Stimulated activated CD4-positive, alpha-beta T cell treated with anti-CD3 and anti-CD28 coated beads, Interleukin-15, amount 100 ng/mL, for 24 hours (primary cell): ENCODE measurements at regions not wholly inside any gene's neighbourhood (a gene's known extent, or its start where the extent isn't known, plus 50 kb on each side); places are given as distances from the start of the nearest gene placed in this dataset.
"Not testable (repeated sequence)": the region's sequence is repeated elsewhere in the genome, so short reads cannot be mapped to it uniquely, and the experiment has no call there.

ENCODE experiments used
- DNase-seq: peaks from one replicate; pipeline ENCODE4 v3.0.0-alpha.2; 2020

DNA sequence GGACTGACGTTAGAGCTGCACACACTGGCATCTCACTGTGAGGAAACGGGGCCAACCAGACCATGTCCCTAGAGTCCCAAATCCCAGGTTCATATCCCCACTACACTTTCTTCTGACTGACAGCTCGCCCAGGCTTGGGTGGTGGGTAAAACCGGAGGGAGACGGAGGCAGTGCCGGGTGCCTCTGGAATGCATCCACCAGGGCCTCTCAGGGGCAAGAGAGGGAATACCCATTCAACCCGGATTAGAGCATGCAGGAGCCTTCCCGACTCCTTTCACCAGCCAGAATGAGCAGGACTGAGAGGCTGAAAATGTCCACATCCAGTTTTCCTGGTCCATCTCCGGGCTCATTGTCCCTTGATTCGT, 297.2 kb downstream of the ADGRD1 start:
- DNase-seq = no peak

- DNase-seq = no peak
These were observed 297.8 kb downstream of the ADGRD1 start for GRCh38 chr12:131251336-131252101.

DNA sequence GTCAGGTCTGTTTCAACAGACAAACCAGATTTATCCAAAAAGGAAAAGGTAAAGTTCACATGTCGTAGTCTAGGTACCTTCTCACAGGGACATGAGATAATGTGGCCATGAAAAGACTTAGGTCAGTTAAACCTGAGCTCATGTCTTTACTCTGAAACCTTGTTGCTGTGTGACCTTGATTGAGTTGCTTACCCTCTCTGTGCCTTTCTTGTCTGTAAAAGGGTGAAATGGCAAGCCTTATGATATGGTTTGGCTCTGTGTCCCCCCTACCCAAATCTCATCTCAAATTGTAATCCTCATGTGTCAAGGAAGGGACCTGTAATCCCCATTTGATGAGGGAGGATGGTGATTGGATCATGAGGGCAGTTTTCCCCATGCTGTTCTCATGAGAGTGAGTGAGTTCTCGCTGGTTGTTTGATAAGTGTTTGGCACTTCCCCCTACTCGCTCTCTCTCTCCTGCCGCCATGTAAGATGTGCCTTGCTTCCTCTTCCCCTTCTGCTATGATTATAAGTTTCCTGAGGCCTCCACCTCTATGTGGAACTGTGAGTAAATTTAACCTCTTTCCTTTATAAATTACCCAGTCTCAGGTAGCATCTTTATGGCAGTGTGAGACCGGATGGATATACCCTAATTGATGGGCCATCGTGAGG, 299.8 kb downstream of the ADGRD1 start:
- no peak for DNase-seq

GRCh38 chr12:131254374-131254773, 300.7 kb downstream of the ADGRD1 start:
- DNase-seq = no peak

DNA sequence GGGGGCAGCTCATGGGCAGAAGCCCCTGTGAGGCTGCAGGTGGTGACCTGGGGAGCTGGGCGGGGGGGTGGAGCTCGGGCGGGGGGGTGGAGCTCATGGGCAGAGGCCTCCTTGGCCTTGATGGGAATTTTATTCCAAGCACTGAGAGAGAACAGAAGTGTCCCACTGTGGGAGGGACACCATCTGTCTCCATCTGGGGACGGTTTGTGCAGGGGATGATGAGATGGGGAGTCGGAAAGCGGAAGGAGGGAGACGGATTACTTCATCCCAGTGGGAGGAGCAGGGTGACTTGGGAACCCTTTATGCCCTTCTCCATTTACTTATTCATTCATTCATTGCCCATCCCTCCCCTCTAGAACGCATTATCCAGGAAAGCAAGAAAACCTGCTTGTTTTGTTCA, 304.7 kb downstream of the ADGRD1 start:
- no peak for DNase-seq

DNA sequence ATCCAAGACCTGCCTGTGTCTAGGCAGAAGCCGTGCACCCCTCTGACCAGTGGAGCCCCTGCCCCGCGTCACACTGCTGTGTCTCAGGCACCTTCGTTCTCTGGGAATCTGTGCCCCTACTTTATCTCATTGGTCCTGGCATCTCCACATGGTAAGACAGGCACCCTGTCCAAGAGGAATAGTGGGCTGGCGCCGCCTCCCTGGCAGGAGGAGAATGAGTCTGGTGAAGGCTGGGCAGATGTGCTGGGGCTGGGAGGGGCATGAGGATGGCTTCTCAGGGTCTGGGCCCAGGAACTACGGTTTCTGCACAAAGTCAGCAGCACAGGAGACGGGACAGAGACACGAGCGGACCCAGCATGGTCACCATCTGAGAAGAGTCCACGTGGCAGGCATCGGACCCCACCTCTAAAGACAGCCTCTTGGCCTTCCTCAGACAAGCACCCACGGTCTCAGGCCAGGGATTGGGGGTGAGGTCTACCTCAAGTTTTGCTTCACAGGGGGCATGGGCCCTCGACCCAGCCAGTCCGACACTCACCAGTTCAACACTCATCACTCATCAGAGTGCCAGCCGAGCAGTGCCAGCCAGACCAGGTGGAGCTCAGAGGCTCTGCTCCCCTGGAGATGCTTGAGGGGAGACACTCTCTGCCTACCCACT, 306.7 kb downstream of the ADGRD1 start:
- DNase-seq = no peak

- DNase-seq = no peak
These were observed 307.2 kb downstream of the ADGRD1 start for GRCh38 chr12:131260954-131261353.

GRCh38 chr12:131261906-131262305, 308.2 kb downstream of the ADGRD1 start:
- DNase-seq = no peak

- no peak for DNase-seq
These were observed 309.9 kb downstream of the ADGRD1 start for GRCh38 chr12:131263626-131264025.

DNA sequence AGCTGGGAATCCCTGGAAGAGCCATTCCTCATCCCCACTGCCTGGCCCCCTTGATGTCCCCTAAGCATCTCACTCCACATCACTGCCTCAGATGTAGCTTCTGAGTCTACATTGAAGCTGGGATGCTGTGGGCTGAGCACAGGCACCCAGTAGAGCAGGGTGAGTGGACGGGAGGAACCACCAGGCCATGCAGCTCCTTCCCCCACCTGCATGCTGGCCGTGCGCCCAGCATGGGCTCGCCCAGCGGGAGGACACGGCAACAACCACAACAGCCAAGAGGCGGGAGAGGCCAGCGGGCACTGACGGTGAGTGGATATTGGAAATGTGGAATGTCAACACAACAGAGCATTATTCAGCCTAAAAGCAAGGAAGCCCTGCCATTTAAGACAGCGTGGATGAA, 310.9 kb downstream of the ADGRD1 start:
- no peak for DNase-seq

DNA sequence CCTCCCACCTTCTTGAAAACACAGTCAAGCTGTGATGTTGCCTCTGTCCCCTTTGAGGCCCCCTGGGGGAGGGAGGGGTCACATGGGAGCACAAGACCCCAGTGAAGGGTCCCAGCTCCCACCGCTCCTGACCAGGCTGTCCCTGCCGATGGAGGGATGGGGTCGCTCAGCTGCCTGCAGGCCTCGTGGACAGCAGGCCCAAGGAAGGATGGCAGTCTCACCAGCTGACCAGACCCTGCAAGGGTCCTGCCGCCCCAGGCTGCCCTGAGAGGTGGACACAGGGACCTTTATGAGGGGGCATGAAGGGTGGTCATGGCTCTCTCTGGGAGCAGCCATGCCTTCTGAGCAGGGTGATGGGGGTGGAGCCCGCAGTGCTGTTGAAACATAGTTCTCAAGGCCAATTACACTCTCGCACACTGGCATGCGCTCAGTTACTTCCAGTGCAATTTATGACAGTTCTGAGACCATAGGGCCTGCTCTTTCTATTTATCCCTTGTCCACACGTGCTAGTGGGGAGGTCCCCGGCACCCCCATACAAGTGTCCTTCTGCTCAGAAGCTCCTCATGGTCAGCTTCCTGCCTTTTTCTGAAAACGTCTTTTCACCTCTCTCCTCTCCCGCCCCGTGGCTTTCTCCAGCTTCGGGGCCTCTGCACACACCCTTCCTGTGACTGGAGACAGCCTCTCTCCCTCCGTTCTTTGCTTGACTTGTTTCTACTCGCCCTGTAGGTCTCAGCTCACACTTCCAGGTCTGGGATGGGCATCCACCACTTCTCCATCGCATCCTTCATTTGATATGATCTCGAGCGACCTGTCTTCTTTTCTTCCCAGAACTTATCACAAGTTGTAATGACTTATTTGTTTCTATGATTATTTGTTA, 313.1 kb downstream of the ADGRD1 start:
- DNase-seq = no peak

DNA sequence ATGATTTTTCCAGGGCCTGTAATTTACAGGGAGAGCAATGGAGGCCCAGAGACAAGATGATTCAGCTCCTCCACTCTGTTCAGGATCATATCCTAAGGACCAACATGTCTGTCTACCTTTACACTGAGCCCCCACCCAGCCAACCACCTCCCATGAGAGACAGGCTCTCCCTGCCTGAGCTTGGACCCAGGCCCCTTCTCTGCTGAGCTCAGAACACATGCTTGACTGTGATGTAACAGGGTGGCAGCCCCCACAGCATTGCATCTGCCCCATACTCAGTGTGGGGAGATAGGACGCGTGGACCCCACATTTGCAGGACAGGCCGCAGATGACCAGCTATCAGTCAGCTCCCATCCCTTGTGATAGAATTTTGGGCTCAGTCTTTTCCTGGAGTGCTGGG, 313.9 kb downstream of the ADGRD1 start:
- DNase-seq = no peak

DNA sequence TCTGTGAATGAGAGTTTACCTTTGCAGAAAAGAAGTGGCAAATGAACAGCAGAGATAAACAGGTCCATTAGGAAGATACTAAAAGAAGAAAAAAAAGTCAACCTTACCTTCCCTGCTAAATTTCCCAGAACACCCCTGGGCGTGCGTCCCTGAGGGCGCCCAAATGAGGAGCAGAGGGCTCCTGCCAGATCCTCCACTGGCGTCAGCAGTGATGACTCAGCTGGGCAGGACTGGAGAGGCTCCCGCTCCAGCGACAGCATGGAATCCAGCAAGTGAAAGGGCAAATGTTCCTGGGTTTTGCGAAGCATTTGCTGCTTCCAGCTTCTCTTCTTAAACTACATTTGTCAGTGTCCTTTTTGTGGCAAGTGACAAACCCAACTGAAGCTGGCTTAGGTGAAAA, 314.4 kb downstream of the ADGRD1 start:
- not testable (repeated sequence) for DNase-seq

DNA sequence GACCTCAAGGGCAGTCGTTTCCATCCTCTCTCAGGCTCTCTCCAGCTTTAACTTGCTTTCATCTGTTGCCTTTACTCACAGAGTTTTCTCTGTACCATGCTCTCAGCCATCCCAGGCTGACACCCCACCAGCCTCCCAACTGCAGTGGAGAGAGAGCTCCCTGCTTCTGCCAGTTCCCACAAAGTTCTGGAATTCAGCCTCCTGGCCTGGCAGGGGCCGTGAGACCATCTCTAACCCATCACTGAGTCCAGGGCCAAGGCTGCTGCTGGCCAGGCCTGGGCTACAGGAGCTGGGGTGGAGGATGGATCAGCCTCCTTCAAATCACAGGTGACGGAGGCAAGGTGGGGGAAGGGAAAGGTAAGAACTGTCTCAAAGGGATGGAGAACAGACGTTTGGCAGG, 314.9 kb downstream of the ADGRD1 start:
- DNase-seq = not testable (repeated sequence)

DNA sequence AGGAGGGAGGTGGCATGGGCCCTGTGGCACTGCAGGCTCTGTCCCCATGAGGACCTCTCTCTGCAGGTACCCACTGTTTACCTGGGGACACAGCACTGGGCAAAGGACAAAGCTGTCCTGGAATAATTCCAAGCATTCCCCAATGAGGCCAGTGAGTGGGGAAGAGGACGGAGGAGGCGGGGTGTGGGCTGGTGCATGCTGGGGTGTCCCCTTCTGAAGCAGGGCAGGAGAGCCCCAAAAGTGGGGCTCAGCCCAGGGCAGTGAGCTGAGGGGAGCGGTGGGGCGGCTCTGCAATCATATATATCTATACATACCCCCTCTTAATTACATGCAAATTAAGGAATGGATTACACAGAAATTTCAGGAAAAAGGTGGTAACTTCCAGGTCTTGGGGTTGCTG, 315.8 kb downstream of the ADGRD1 start:
- DNase-seq = no peak

GRCh38 chr12:131269977-131270376, 316.3 kb downstream of the ADGRD1 start:
- DNase-seq = not testable (repeated sequence)

- no peak for DNase-seq
These were observed 318.0 kb downstream of the ADGRD1 start for GRCh38 chr12:131271724-131272123.

GRCh38 chr12:131272283-131272814, 318.6 kb downstream of the ADGRD1 start:
- DNase-seq = not testable (repeated sequence)

- no peak for DNase-seq
These were observed 319.7 kb downstream of the ADGRD1 start for GRCh38 chr12:131273291-131273845.

DNA sequence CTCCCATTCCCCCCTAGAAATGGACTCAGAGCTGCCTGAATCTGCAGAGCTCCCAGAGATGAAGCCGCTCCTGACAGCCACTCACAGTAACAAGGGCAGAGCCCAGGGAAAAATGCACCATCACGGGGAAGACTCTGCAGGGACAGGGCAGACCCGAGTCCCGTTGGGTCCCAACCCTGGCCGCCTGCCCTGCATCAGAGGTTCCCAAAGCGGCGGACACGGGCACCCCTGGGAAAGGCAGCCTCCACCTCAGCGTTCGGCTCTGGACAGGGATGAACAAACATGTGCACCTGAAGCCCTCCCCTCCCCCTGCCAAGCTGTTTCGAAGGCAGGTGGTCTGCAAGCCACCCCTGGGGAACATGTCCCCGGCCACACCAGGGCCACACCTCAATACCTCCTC, 320.4 kb downstream of the ADGRD1 start:
- DNase-seq = no peak

- no peak for DNase-seq
These were observed 321.2 kb downstream of the ADGRD1 start for GRCh38 chr12:131274906-131275305.

- no peak for DNase-seq
These were observed 322.1 kb downstream of the ADGRD1 start for GRCh38 chr12:131275824-131276223.
